ENCODE measurements at regions not wholly inside any gene's neighbourhood (a gene's known extent, or its start where the extent isn't known, plus 50 kb on each side); places are given as distances from the start of the nearest gene placed in this dataset.

GRCh38 chr14:101482066-101482465 lies 79.2 kb upstream of the DIO3 start:
- no peak for DNase-seq (ENCODE audit: low spot score)

- no peak for DNase-seq (ENCODE audit: low spot score)
Measured at GRCh38 chr14:101483829-101484228, 77.5 kb upstream of the DIO3 start.

GRCh38 chr14:101489092-101489760 lies 72.1 kb upstream of the DIO3 start:
- DNase-seq (ENCODE audit: low spot score) = no peak

- DNase-seq (ENCODE audit: low spot score) = no peak
Measured at GRCh38 chr14:101490771-101491170, 70.5 kb upstream of the DIO3 start.

GRCh38 chr14:101491841-101492240 lies 69.5 kb upstream of the DIO3 start:
- no peak for DNase-seq (ENCODE audit: low spot score)

- no peak for DNase-seq (ENCODE audit: low spot score)
Measured at GRCh38 chr14:101492716-101493115, 68.6 kb upstream of the DIO3 start.

GRCh38 chr14:101494826-101495225 lies 66.5 kb upstream of the DIO3 start:
- no peak for DNase-seq (ENCODE audit: low spot score)

- DNase-seq (ENCODE audit: low spot score) = no peak
Measured at GRCh38 chr14:101495284-101495683, 66.0 kb upstream of the DIO3 start.

GRCh38 chr14:101495827-101496775 lies 65.2 kb upstream of the DIO3 start:
- DNase-seq (ENCODE audit: low spot score) = no peak

GRCh38 chr14:101496776-101497683 lies 64.3 kb upstream of the DIO3 start:
- DNase-seq (ENCODE audit: low spot score) = peak; percentile 37

- DNase-seq (ENCODE audit: low spot score) = no peak
Measured at GRCh38 chr14:101497684-101498525, 63.4 kb upstream of the DIO3 start.

GRCh38 chr14:101498526-101498860 lies 62.8 kb upstream of the DIO3 start:
- no peak for DNase-seq (ENCODE audit: low spot score)

GRCh38 chr14:101499080-101499479 lies 62.2 kb upstream of the DIO3 start:
- no peak for DNase-seq (ENCODE audit: low spot score)

- DNase-seq (ENCODE audit: low spot score) = no peak
Measured at GRCh38 chr14:101499513-101499912, 61.8 kb upstream of the DIO3 start.

GRCh38 chr14:101500061-101500460 lies 61.2 kb upstream of the DIO3 start:
- no peak for DNase-seq (ENCODE audit: low spot score)

GRCh38 chr14:101500681-101501080 lies 60.6 kb upstream of the DIO3 start:
- DNase-seq (ENCODE audit: low spot score) = no peak

- DNase-seq (ENCODE audit: low spot score) = no peak
Measured at GRCh38 chr14:101501341-101501740, 60.0 kb upstream of the DIO3 start.

GRCh38 chr14:101501858-101502615 lies 59.3 kb upstream of the DIO3 start:
- DNase-seq (ENCODE audit: low spot score) = no peak

GRCh38 chr14:101502761-101503392 lies 58.4 kb upstream of the DIO3 start:
- no peak for DNase-seq (ENCODE audit: low spot score)

GRCh38 chr14:101503431-101504095 lies 57.7 kb upstream of the DIO3 start:
- DNase-seq (ENCODE audit: low spot score) = no peak
